HepG2 (cell line): ENCODE measurements at regions not wholly inside any gene's neighbourhood (a gene's known extent, or its start where the extent isn't known, plus 50 kb on each side); places are given as distances from the start of the nearest gene placed in this dataset.

Experiments
- ATAC-seq: fragments of 200-7000 bp; cut with Tn5 transposase; 3 replicates; pipeline ENCODE4 v1.9.1; 2020; ENCODE audit warnings: mild to moderate bottlenecking, moderate library complexity
- BruUV-seq: library from RNA; stranded (reverse); fragments of 400-500 nt; replicated peaks from 2 replicates; lab custom pipeline; 2021; lab: Mats Ljungman, UMichigan
- CTCF ChIA-PET: fragments of 300-600 bp; formaldehyde crosslinking; extraction: SDS; loops from one replicate; lab custom pipeline; 2021; ENCODE audit warnings: low total read pairs, inconsistent platforms, low intra/inter-chr PET ratio; lab: Yijun Ruan, JAX
- POLR2A ChIA-PET: fragments of 350-600 bp; sonication (Branson Sonifier 250); formaldehyde crosslinking; loops from one replicate; lab custom pipeline; 2020; ENCODE audit warnings: antibody characterized with exemption, inconsistent platforms; lab: Yijun Ruan, JAX
- DNase-seq: peaks from one replicate; pipeline ENCODE4 v3.0.0-alpha.2; 2015; ENCODE audit warnings: low spot score
- FAIRE-seq: peaks from 3 replicates; lab custom pipeline; 2011; peaks lifted over from hg19 to GRCh38; lab: Jason Lieb, UNC
- H2AFZ ChIP-seq: one replicate; pipeline ENCODE4 v1.6.1; 2011; ENCODE audit warnings: low read length, inconsistent platforms
- H3K27ac ChIP-seq: fragments of 300-600 bp; 3 replicates; pipeline ENCODE4 v1.8.0; 2011; ENCODE audit warnings: mixed run types, mild to moderate bottlenecking, mixed read lengths, low read length, inconsistent platforms; ENCODE audit not compliant: insufficient read depth; ENCODE audit errors: extremely low read length
- H3K27me3 ChIP-seq, 2 experiments: fragments of 200-600 bp in 1 of 2; 2 replicates in 1 of 2; 3 replicates in 1 of 2; pipeline versions ENCODE4 v1.6.0 to v1.8.0; 2011; ENCODE audit warnings: low read length in 2 of 2, mild to moderate bottlenecking in 2 of 2, moderate library complexity in 2 of 2, inconsistent platforms in 1 of 2; ENCODE audit not compliant: insufficient read depth in 2 of 2, control insufficient read depth in 1 of 2
- H3K36me3 ChIP-seq, 2 experiments: fragments of 200-600 bp in 1 of 2; replicated peaks in 1 of 2; 2 replicates in 1 of 2; 3 replicates in 1 of 2; pipeline versions ENCODE4 v1.5.1 to v1.8.0; 2011; ENCODE audit warnings: low read length in 2 of 2, inconsistent platforms in 1 of 2; ENCODE audit not compliant: insufficient read depth in 2 of 2, control insufficient read depth in 1 of 2
- H3K4me1 ChIP-seq: 2 replicates; pipeline ENCODE4 v1.5.1; 2012; ENCODE audit warnings: low read length, inconsistent platforms; ENCODE audit not compliant: insufficient read depth
- H3K4me2 ChIP-seq: 2 replicates; pipeline ENCODE4 v1.6.0; 2011; ENCODE audit warnings: low read depth, low read length, inconsistent platforms
- H3K4me3 ChIP-seq, 3 experiments: fragments of 200-600 bp in 1 of 3; sonication (generic), shearing (Covaris generic) in 1 of 3; replicated peaks in 1 of 3; 2 replicates each; pipeline ENCODE4 v1.5.1; 2011 to 2016; ENCODE audit warnings: low read length in 3 of 3, inconsistent platforms in 2 of 3, low read depth in 2 of 3, mild to moderate bottlenecking in 2 of 3, control low read depth in 1 of 3, mixed read lengths in 1 of 3; ENCODE audit not compliant: insufficient read depth in 1 of 3
- H3K79me2 ChIP-seq: one replicate; pipeline ENCODE4 v1.6.1; 2011; ENCODE audit warnings: low read length, inconsistent platforms; ENCODE audit not compliant: insufficient read depth
- H3K9ac ChIP-seq: 2 replicates; pipeline ENCODE4 v1.6.0; 2011; ENCODE audit warnings: mild to moderate bottlenecking, low read depth, low read length, inconsistent platforms; ENCODE audit not compliant: insufficient read depth
- H3K9me3 ChIP-seq: 2 replicates; pipeline ENCODE4 v1.5.1; 2012; ENCODE audit warnings: mild to moderate bottlenecking, low read length
- H4K20me1 ChIP-seq: 2 replicates; pipeline ENCODE4 v1.6.0; 2011; ENCODE audit warnings: inconsistent platforms, mild to moderate bottlenecking, low read length, moderate library complexity; ENCODE audit not compliant: insufficient read depth
- ATM ChIP-seq: fragments of 450-650 bp; IDR thresholded peaks from 2 replicates; pipeline ENCODE4 v1.7.1; 2017; ENCODE audit warnings: mild to moderate bottlenecking, borderline replicate concordance
- GFI1 ChIP-seq: sonication (generic); formaldehyde crosslinking; IDR thresholded peaks from 2 replicates; pipeline ENCODE4 v1.5.0; 2020; ENCODE audit warnings: missing genetic modification reagents, mild to moderate bottlenecking, borderline replicate concordance
- KAT2B ChIP-seq: fragments of 150-350 bp; IDR thresholded peaks from 2 replicates; pipeline ENCODE4 v1.6.1; 2014; ENCODE audit warnings: low read depth, low read length, borderline replicate concordance
- MAFK ChIP-seq, 2 experiments: IDR thresholded peaks in 1 of 2; conservative IDR thresholded peaks in 1 of 2; 2 replicates each; pipeline ENCODE4 v1.6.1; 2011; ENCODE audit warnings: improper control_type of control experiment in 2 of 2, low read length in 2 of 2
- MIXL1 ChIP-seq: IDR thresholded peaks from 2 replicates; pipeline ENCODE4 v1.6.1; 2016
- MXD4 ChIP-seq: IDR thresholded peaks from 2 replicates; pipeline ENCODE4 v1.6.1; 2016; ENCODE audit warnings: mild to moderate bottlenecking, missing biosample characterization, missing genetic modification reagents
- NBN ChIP-seq: fragments of 450-650 bp; conservative IDR thresholded peaks from 2 replicates; pipeline ENCODE4 v1.6.1; 2017
- NCOA5 ChIP-seq: sonication (generic); formaldehyde crosslinking; IDR thresholded peaks from 2 replicates; pipeline ENCODE4 v1.4.0; 2020; ENCODE audit warnings: missing genetic modification reagents
- NR2C2 ChIP-seq: sonication (generic); formaldehyde crosslinking; IDR thresholded peaks from 2 replicates; pipeline ENCODE4 v1.4.0; 2020; ENCODE audit warnings: missing genetic modification reagents, mild to moderate bottlenecking, moderate library complexity, borderline replicate concordance
- PAX8 ChIP-seq: sonication (generic); formaldehyde crosslinking; IDR thresholded peaks from 2 replicates; pipeline ENCODE4 v1.8.0; 2022; ENCODE audit warnings: mild to moderate bottlenecking, missing genetic modification reagents, borderline replicate concordance
- TBP ChIP-seq: sonication (generic); formaldehyde crosslinking; IDR thresholded peaks from 2 replicates; pipeline ENCODE4 v1.5.0; 2020; ENCODE audit warnings: missing genetic modification reagents
- U2AF1 ChIP-seq: fragments of 200-400 bp; formaldehyde crosslinking; optimal IDR thresholded peaks from 2 replicates; pipeline ENCODE3; 2017; ENCODE audit warnings: mild to moderate bottlenecking, low read depth, low read length
- ZFP37 ChIP-seq: sonication (generic); formaldehyde crosslinking; IDR thresholded peaks from 2 replicates; pipeline ENCODE4 v1.4.0; 2020; ENCODE audit warnings: missing genetic modification reagents, borderline replicate concordance
- ZNF12 ChIP-seq: sonication (generic); formaldehyde crosslinking; IDR thresholded peaks from 2 replicates; pipeline ENCODE4 v1.5.0; 2020; ENCODE audit warnings: missing genetic modification reagents
- ZNF280B ChIP-seq: sonication (generic); formaldehyde crosslinking; IDR thresholded peaks from 2 replicates; pipeline ENCODE4 v1.5.0; 2020; ENCODE audit warnings: missing genetic modification reagents, mild to moderate bottlenecking, borderline replicate concordance
- ZNF543 ChIP-seq: sonication (generic); formaldehyde crosslinking; IDR thresholded peaks from 2 replicates; pipeline ENCODE4 v1.4.0; 2020; ENCODE audit warnings: mild to moderate bottlenecking, missing genetic modification reagents
- ZNF558 ChIP-seq: sonication (generic); formaldehyde crosslinking; IDR thresholded peaks from 2 replicates; pipeline ENCODE4 v1.9.0; 2022; ENCODE audit warnings: mild to moderate bottlenecking, missing genetic modification reagents, borderline replicate concordance
- ZNF570 ChIP-seq: sonication (generic); formaldehyde crosslinking; IDR thresholded peaks from 2 replicates; pipeline ENCODE4 v1.4.0; 2020; ENCODE audit warnings: mild to moderate bottlenecking, missing genetic modification reagents, borderline replicate concordance
- ZNF607 ChIP-seq: sonication (generic); formaldehyde crosslinking; IDR thresholded peaks from 2 replicates; pipeline ENCODE4 v1.5.1; 2020; ENCODE audit warnings: missing genetic modification reagents, mild to moderate bottlenecking, borderline replicate concordance
- ZSCAN5A ChIP-seq: sonication (generic); formaldehyde crosslinking; IDR thresholded peaks from 2 replicates; pipeline ENCODE4 v1.8.0; 2022; ENCODE audit warnings: mild to moderate bottlenecking, missing genetic modification reagents, borderline replicate concordance
- WGBS: methylation state at CpG from one replicate; pipeline ENCODE4 v1.1.6; 2017; ENCODE audit warnings: low lambda C conversion rate; 5-methylcytosine and 5-hydroxymethylcytosine counted together
- in situ Hi-C: cut with HindIII; loops from 2 replicates; pipeline ENCODE4 v1.10.0; 2017; ENCODE audit warnings: low pct_unique_long_range_greater_than_20kb; ENCODE audit not compliant: extremely low pct_ligation_motif_present
- intact Hi-C: fragments of 100-400 bp; cut with micrococcal nuclease; formaldehyde crosslinking; loops from one replicate; pipeline ENCODE4 v1.10.0; 2022; ENCODE audit not compliant: unreplicated experiment

- H3K27me3 ChIP-seq = peaks cover 0 to 5% of the 10 kb centered on the region in 2 experiments; a peak in 1 of 5 replicates
Observed at GRCh38 chr2:58950795-58951462, 709.8 kb upstream of the FANCL start.

More at GRCh38 chr2:58950795-58951462, 709.8 kb upstream of the FANCL start:
- Histone ChIP-seq H2AFZ (no peak overlapping the region), H3K4me3 (no peak overlapping the region), H3K36me3 (no peaks in the 10 kb centered on the region), H3K79me2 (no peaks in the 10 kb centered on the region), H4K20me1 (no peaks in the 10 kb centered on the region), H3K27ac (no peak overlapping the region), H3K9ac (no peak overlapping the region), H3K4me1 (no peaks in the 10 kb centered on the region), H3K4me2 (no peak overlapping the region), H3K9me3 (no peaks in the 10 kb centered on the region)
- no TSS peak for BruUV-seq
- intact Hi-C loops (no loop called here), in situ Hi-C loops (no loop called here)
- ChIA-PET POLR2A (no interaction called here), CTCF (no interaction called here)
- WGBS = under 1% methylated on average over 4 of the region's 4 CpGs
- TF ChIP-seq NBN (no peak), ZFP37 (no peak), TBP (CRISPR knock-in tag) (no peak), ZNF543 (CRISPR knock-in tag) (no peak), KAT2B (no peak), U2AF1 (no peak), PAX8 (CRISPR knock-in tag) (no peak), ZNF558 (CRISPR knock-in tag) (no peak), ZSCAN5A (CRISPR knock-in tag) (no peak), ATM (no peak), MAFK (conservative IDR thresholded peaks at IDR 0.05 in 1 of 2, IDR thresholded peaks at IDR 0.05 in 1 of 2; ENCODE audit: low read length in 2 of 2) (no peak), ZNF12 (CRISPR knock-in tag) (no peak), ZNF570 (CRISPR knock-in tag) (no peak), GFI1 (no peak), NCOA5 (CRISPR knock-in tag) (no peak), MIXL1 (no peak), MXD4 (no peak), NR2C2 (CRISPR knock-in tag) (no peak), ZNF280B (CRISPR knock-in tag) (no peak), ZNF607 (CRISPR knock-in tag) (no peak)
- no peak for FAIRE-seq
- ATAC-seq = no peak
- DNase-seq = no peak
